MM.1S (cell line): ENCODE measurements at regions not wholly inside any gene's neighbourhood (a gene's known extent, or its start where the extent isn't known, plus 50 kb on each side); places are given as distances from the start of the nearest gene placed in this dataset.

Source experiments
- DNase-seq: peaks from one replicate; pipeline ENCODE4 v3.0.0-alpha.2; 2015
- H2AFZ ChIP-seq: fragments of 300-600 bp; sonication (generic); 2 replicates; pipeline ENCODE4 v1.6.0; 2016; ENCODE audit warnings: antibody characterized with exemption, low read length
- H3F3A ChIP-seq: fragments of 300-600 bp; sonication (generic); 2 replicates; pipeline ENCODE4 v1.6.1; 2016; ENCODE audit warnings: mild to moderate bottlenecking, antibody characterized with exemption, low read length, moderate library complexity, mixed read lengths; ENCODE audit not compliant: insufficient read depth
- H3K27ac ChIP-seq: fragments of 300-600 bp; sonication (generic); 2 replicates; pipeline ENCODE4 v1.5.1; 2016; ENCODE audit warnings: mild to moderate bottlenecking, low read length
- H3K27me3 ChIP-seq: fragments of 300-600 bp; sonication (generic); replicated peaks from 2 replicates; pipeline ENCODE4 v1.6.0; 2016; ENCODE audit warnings: low read length; ENCODE audit not compliant: insufficient read depth
- H3K36me3 ChIP-seq: fragments of 300-600 bp; sonication (generic); replicated peaks from 2 replicates; pipeline ENCODE4 v1.6.1; 2016; ENCODE audit warnings: mild to moderate bottlenecking, low read length, mixed read lengths; ENCODE audit not compliant: insufficient read depth
- H3K4me1 ChIP-seq: fragments of 300-600 bp; sonication (generic); 2 replicates; pipeline ENCODE4 v1.6.1; 2016; ENCODE audit warnings: low read length, mixed read lengths
- H3K4me2 ChIP-seq: fragments of 300-600 bp; sonication (generic); 2 replicates; pipeline ENCODE4 v1.6.0; 2016; ENCODE audit warnings: low read depth, low read length
- H3K4me3 ChIP-seq: fragments of 300-600 bp; sonication (generic); 2 replicates; pipeline ENCODE4 v1.5.1; 2016; ENCODE audit warnings: low read length, mixed read lengths
- H3K79me2 ChIP-seq: fragments of 300-600 bp; sonication (generic); 2 replicates; pipeline ENCODE4 v1.6.1; 2016; ENCODE audit warnings: mixed run types, low read length, mixed read lengths
- H3K9ac ChIP-seq: fragments of 300-600 bp; sonication (generic); 2 replicates; pipeline ENCODE4 v1.6.1; 2016; ENCODE audit warnings: low read length, mixed read lengths
- H3K9me2 ChIP-seq: fragments of 300-600 bp; sonication (generic); replicated peaks from 2 replicates; pipeline ENCODE4 v1.6.1; 2016; ENCODE audit warnings: mild to moderate bottlenecking, low read length, mixed read lengths; ENCODE audit not compliant: insufficient read depth
- H3K9me3 ChIP-seq: fragments of 300-600 bp; sonication (generic); replicated peaks from 2 replicates; pipeline ENCODE4 v1.6.1; 2016; ENCODE audit warnings: mild to moderate bottlenecking, low read length, mixed read lengths; ENCODE audit not compliant: insufficient read depth
- H4K20me1 ChIP-seq: fragments of 300-600 bp; sonication (generic); 2 replicates; pipeline ENCODE4 v1.6.1; 2016; ENCODE audit warnings: mild to moderate bottlenecking, low read length, moderate library complexity, mixed read lengths; ENCODE audit not compliant: insufficient read depth
- EZH2 ChIP-seq: fragments of 300-600 bp; sonication (generic); optimal IDR thresholded peaks from 2 replicates; pipeline ENCODE3; 2017; ENCODE audit warnings: low read depth, mild to moderate bottlenecking, antibody characterized with exemption, low read length, mixed read lengths
- EZH2phosphoT487 ChIP-seq: fragments of 300-600 bp; sonication (generic); IDR thresholded peaks from 2 replicates; pipeline ENCODE4 v1.6.1; 2018; ENCODE audit warnings: antibody characterized with exemption, low read length
- TF ChIP-seq, protein P1 (sequence below): fragments of 300-600 bp; sonication (generic); IDR thresholded peaks from 2 replicates; pipeline ENCODE4 v1.5.1; 2016; ENCODE audit warnings: antibody characterized with exemption, low read length, mixed read lengths

DNA sequence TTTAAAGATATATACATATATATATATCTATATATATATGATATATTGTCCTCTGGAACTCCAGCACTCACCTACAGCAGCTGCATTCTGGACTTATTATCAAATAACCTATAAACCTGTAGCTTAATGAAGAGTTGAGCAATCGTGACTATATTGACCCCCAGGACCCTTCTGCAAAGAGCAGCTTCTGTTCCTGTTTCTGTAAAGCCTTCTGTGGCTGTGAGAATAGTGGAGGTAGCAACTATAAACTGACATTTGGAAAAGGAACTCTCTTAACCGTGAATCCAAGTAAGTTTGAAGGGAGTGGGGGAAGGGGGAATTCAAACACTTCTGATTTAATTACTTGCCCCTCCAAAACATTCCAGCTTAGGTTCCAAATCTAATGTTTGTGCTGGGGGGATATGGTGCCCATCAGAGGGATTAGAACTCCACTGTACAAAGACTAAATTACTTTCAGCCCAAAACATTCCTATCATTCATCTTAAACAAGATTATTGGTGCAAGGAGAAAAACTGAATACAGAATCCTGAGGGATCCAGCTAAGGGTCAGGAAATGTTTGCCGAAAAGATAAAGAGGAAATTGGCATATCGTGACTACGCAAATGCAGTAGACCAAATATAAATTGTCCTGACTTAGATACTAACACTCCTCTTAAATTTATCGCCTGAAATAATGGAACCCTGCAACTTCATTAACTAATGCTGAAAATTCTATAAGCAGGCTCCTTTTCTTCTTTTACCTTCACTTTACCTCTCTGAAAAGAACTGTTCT lies 106.1 kb downstream of the DAD1 start:
- no peaks in the 10 kb centered on the region for H3K9me3 ChIP-seq
- no peak overlapping the region for H3K9ac ChIP-seq
- H3K4me3 ChIP-seq = no peak overlapping the region
- H3K27ac ChIP-seq = no peak overlapping the region
- H3K27me3 ChIP-seq = no peaks in the 10 kb centered on the region
- H3K4me1 ChIP-seq = peaks cover 11% of the 10 kb centered on the region; the same call in 1 of the 2 replicates
- TF ChIP-seq, protein P1, sequence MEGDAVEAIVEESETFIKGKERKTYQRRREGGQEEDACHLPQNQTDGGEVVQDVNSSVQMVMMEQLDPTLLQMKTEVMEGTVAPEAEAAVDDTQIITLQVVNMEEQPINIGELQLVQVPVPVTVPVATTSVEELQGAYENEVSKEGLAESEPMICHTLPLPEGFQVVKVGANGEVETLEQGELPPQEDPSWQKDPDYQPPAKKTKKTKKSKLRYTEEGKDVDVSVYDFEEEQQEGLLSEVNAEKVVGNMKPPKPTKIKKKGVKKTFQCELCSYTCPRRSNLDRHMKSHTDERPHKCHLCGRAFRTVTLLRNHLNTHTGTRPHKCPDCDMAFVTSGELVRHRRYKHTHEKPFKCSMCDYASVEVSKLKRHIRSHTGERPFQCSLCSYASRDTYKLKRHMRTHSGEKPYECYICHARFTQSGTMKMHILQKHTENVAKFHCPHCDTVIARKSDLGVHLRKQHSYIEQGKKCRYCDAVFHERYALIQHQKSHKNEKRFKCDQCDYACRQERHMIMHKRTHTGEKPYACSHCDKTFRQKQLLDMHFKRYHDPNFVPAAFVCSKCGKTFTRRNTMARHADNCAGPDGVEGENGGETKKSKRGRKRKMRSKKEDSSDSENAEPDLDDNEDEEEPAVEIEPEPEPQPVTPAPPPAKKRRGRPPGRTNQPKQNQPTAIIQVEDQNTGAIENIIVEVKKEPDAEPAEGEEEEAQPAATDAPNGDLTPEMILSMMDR = no peak
- no peak for TF ChIP-seq EZH2
- no peak for TF ChIP-seq EZH2phosphoT487
- H3K36me3 ChIP-seq = no peaks in the 10 kb centered on the region
- no peak for DNase-seq
- no peak overlapping the region for H3K4me2 ChIP-seq
- no peak overlapping the region for H2AFZ ChIP-seq
- H3F3A ChIP-seq = no peaks in the 10 kb centered on the region
- no peaks in the 10 kb centered on the region for H4K20me1 ChIP-seq
- H3K79me2 ChIP-seq = no peaks in the 10 kb centered on the region
- H3K9me2 ChIP-seq = no peaks in the 10 kb centered on the region

DNA sequence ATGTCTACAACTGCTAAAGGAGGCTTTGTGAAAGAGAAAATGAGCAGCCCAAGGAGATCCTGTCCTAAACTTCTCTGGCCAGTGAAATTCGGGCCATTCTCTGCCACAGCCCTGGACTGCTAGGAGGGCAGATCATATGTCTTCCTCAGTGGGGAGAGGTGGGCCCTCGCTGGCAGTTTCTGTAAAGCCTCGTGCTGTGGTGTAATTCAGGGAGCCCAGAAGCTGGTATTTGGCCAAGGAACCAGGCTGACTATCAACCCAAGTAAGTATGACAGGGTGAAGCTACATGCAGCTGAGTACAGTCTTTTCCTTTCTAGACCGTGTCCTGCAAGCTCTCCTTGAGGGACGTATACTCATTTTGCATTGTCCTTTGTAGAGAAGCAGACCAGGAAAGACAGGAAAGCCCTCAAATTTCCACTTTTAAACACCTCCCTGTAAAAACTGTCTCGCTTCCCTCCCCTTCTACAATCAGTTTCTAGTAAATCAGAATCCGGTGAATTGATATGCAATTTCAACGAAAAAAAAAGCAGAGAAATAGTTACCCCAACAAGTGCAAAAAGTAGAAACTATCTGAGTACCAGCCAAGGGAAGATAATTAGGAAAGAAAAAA lies 106.8 kb downstream of the DAD1 start:
- DNase-seq = no peak
- Histone ChIP-seq H4K20me1 (no peaks in the 10 kb centered on the region), H3K9me3 (no peaks in the 10 kb centered on the region), H3K79me2 (no peaks in the 10 kb centered on the region), H3K9ac (no peak overlapping the region), H3K9me2 (no peaks in the 10 kb centered on the region), H3F3A (no peaks in the 10 kb centered on the region), H3K36me3 (no peaks in the 10 kb centered on the region), H2AFZ (no peak overlapping the region), H3K27me3 (no peaks in the 10 kb centered on the region), H3K4me1 (peaks cover 11% of the 10 kb centered on the region; the same call in 1 of the 2 replicates), H3K4me2 (no peak overlapping the region), H3K4me3 (no peak overlapping the region), H3K27ac (no peak overlapping the region)
- TF ChIP-seq, protein P1 = no peak
- TF ChIP-seq EZH2 (no peak), EZH2phosphoT487 (no peak)

DNA sequence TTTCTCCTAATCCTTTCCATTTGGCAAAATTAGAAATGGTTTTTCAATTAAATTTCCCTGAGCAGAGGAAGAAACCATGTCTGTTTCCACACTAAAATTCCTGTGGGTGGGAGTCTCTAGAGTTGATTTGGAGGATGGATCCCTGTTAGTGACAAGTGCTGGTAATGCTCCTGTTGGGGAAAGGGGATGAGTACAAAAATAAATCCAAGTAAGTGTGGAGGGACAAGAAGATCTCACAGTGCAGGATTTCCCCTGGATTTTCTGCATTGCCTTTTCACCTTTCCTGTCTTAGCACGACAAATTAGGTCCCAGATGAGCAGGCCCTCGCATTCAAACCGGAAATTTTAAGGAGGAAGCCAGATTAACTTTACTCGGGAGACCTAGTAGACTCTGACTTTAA lies 107.5 kb downstream of the DAD1 start:
- Histone ChIP-seq H3K36me3 (no peaks in the 10 kb centered on the region), H3F3A (no peaks in the 10 kb centered on the region), H3K9me2 (no peaks in the 10 kb centered on the region), H3K27ac (no peak overlapping the region), H3K27me3 (no peaks in the 10 kb centered on the region), H3K4me1 (peaks cover 11% of the 10 kb centered on the region; the same call in 1 of the 2 replicates), H3K4me3 (no peak overlapping the region), H3K79me2 (no peaks in the 10 kb centered on the region), H3K9ac (no peak overlapping the region), H2AFZ (no peak overlapping the region), H4K20me1 (no peaks in the 10 kb centered on the region), H3K9me3 (no peaks in the 10 kb centered on the region), H3K4me2 (no peak overlapping the region)
- DNase-seq = no peak
- TF ChIP-seq EZH2phosphoT487 (no peak), EZH2 (no peak)
- TF ChIP-seq, protein P1 = no peak
